BJ (cell line): ENCODE measurements at regions not wholly inside any gene's neighbourhood (a gene's known extent, or its start where the extent isn't known, plus 50 kb on each side); places are given as distances from the start of the nearest gene placed in this dataset.

ENCODE experiments used
- CTCF ChIA-PET: fragments of 350-600 bp; formaldehyde crosslinking; extraction: SDS; loops from one replicate; lab custom pipeline; 2021; ENCODE audit warnings: antibody characterized with exemption, inconsistent platforms; lab: Yijun Ruan, JAX
- POLR2A ChIA-PET: fragments of 300-600 bp; sonication (Branson Sonifier 250); formaldehyde crosslinking; extraction: SDS; loops from one replicate; lab custom pipeline; 2021; ENCODE audit warnings: antibody characterized with exemption; lab: Charles Lee
- DNase-seq: peaks from one replicate; pipeline ENCODE4 v3.0.0-alpha.2; 2011; ENCODE audit warnings: low read depth
- H3K27me3 ChIP-seq: 2 replicates; pipeline ENCODE4 v1.6.0; 2011; ENCODE audit warnings: low read length; ENCODE audit not compliant: control insufficient read depth, insufficient read depth
- H3K36me3 ChIP-seq: 2 replicates; pipeline ENCODE4 v1.5.1; 2011; ENCODE audit warnings: low read length; ENCODE audit not compliant: control insufficient read depth, insufficient read depth
- H3K4me3 ChIP-seq: 2 replicates; pipeline ENCODE4 v1.5.1; 2011; ENCODE audit warnings: low read depth, mild to moderate bottlenecking, control low read depth, low read length
- CTCF ChIP-seq: IDR thresholded peaks from 2 replicates; pipeline ENCODE4 v1.5.1; 2011; ENCODE audit warnings: low read depth, mild to moderate bottlenecking, control low read depth, inconsistent platforms, low read length, moderate library complexity; ENCODE audit not compliant: insufficient read depth

- H3K27me3 ChIP-seq: no peaks in the 10 kb centered on the region
- H3K36me3 ChIP-seq: no peaks in the 10 kb centered on the region
- POLR2A ChIA-PET: interaction anchor here (1.1 kb wide), 1 partner anchor 10 kb away, joined by 4 read pairs; no protein-coding TSS in a partner anchor
- DNase-seq: no peak
- CTCF ChIA-PET: interaction anchor here (1.2 kb wide), 1 partner anchor 109 kb away, joined by 4 read pairs; no protein-coding TSS in a partner anchor
- no peak for TF ChIP-seq CTCF
- no peak overlapping the region for H3K4me3 ChIP-seq
Observed at GRCh38 chr1:172931761-172932160, 119.0 kb downstream of the TNFSF18 start.

GRCh38 chr1:172932981-172933380 is 117.8 kb downstream of the TNFSF18 start:
- Histone ChIP-seq H3K27me3 (no peaks in the 10 kb centered on the region), H3K36me3 (no peaks in the 10 kb centered on the region), H3K4me3 (no peak overlapping the region)
- no peak for DNase-seq
- POLR2A ChIA-PET: interaction anchor here (1.1 kb wide), 1 partner anchor 9 kb away, joined by 4 read pairs; no protein-coding TSS in a partner anchor
- CTCF ChIA-PET: interaction anchor here (0.9 to 1.7 kb wide), 2 partner anchors 28 to 105 kb away, joined by 3 to 5 read pairs; no protein-coding TSS in a partner anchor
- no peak for TF ChIP-seq CTCF

GRCh38 chr1:172934417-172934762 is 116.4 kb downstream of the TNFSF18 start:
- Histone ChIP-seq H3K27me3 (no peaks in the 10 kb centered on the region), H3K36me3 (no peaks in the 10 kb centered on the region), H3K4me3 (no peak overlapping the region)
- ChIA-PET CTCF (no interaction called here), POLR2A (no interaction called here)
- no peak for TF ChIP-seq CTCF
- no peak for DNase-seq

GRCh38 chr1:172935062-172935592 is 115.6 kb downstream of the TNFSF18 start:
- Histone ChIP-seq H3K36me3 (no peaks in the 10 kb centered on the region), H3K27me3 (no peaks in the 10 kb centered on the region), H3K4me3 (no peak overlapping the region)
- DNase-seq: no peak
- CTCF ChIA-PET: interaction anchor here (1.1 kb wide), 1 partner anchor 38 kb away, joined by 3 read pairs; no protein-coding TSS in a partner anchor
- no peak for TF ChIP-seq CTCF
- POLR2A ChIA-PET: interaction anchor here (0.7 kb wide), 1 partner anchor 17 kb away, joined by 3 read pairs; no protein-coding TSS in a partner anchor

GRCh38 chr1:172936088-172936645 is 114.6 kb downstream of the TNFSF18 start:
- ChIA-PET POLR2A (no interaction called here), CTCF (no interaction called here)
- no peak for TF ChIP-seq CTCF
- Histone ChIP-seq H3K27me3 (no peaks in the 10 kb centered on the region), H3K4me3 (no peak overlapping the region), H3K36me3 (no peaks in the 10 kb centered on the region)
- DNase-seq: no peak
